ENCODE measurements at regions not wholly inside any gene's neighbourhood (a gene's known extent, or its start where the extent isn't known, plus 50 kb on each side); places are given as distances from the start of the nearest gene placed in this dataset.

DNA sequence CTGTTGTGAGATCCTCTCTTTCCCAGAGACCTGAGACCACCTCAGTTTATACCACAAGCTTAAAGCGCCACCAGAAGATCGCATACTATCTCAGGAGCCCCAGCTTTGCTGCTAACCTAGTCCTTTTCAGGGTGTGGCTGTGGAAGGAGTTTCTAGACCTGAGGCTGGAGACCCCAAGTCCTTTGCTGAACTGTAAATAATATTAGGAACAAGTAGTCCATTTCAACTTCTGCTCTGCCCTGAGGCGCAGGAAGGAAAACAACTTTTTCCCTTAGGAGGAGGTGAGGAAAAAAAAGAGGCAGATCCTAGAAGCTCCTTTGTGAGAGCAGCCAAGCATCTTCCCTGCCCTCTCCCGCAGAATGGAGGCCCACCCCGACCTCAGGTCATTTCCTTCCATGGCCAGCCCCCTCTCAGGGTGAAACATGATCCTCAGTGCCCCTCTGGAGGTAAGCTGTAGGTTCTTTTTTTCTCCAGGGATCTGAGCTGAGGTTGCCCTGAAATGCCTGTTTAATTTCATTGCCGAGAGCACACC lies 122.8 kb upstream of the LGALSL start:
- TF ChIP-seq, protein P1, sequence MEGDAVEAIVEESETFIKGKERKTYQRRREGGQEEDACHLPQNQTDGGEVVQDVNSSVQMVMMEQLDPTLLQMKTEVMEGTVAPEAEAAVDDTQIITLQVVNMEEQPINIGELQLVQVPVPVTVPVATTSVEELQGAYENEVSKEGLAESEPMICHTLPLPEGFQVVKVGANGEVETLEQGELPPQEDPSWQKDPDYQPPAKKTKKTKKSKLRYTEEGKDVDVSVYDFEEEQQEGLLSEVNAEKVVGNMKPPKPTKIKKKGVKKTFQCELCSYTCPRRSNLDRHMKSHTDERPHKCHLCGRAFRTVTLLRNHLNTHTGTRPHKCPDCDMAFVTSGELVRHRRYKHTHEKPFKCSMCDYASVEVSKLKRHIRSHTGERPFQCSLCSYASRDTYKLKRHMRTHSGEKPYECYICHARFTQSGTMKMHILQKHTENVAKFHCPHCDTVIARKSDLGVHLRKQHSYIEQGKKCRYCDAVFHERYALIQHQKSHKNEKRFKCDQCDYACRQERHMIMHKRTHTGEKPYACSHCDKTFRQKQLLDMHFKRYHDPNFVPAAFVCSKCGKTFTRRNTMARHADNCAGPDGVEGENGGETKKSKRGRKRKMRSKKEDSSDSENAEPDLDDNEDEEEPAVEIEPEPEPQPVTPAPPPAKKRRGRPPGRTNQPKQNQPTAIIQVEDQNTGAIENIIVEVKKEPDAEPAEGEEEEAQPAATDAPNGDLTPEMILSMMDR (IDR thresholded peaks at IDR 0.05), result peak; percentile 56
- intact Hi-C loops (cut with micrococcal nuclease), result loop anchor here (2.0 to 10.0 kb wide), 4 partner anchors 158 to 544 kb away; no protein-coding TSS in a partner anchor
- peaks cover 0 to 7% (median 2%) of the 10 kb centered on the region in 3 donors for H3K27me3 Mint-ChIP-seq (ENCODE audit: low read depth in 3 of 3)
- Histone ChIP-seq H3K4me3 (replicated peaks in 1 of 3; ENCODE audit: low read depth in 2 of 3, low read length in 3 of 3) (no peak overlapping the region), H3K36me3 (replicated peaks in 1 of 2; ENCODE audit: control insufficient read depth in 1 of 2, insufficient read depth in 2 of 2, low read length in 2 of 2) (no peaks in the 10 kb centered on the region), H3K27ac (ENCODE audit: low read depth in 1 of 2, low read length in 2 of 2) (no peak overlapping the region), H3K9me3 (replicated peaks in 1 of 2; ENCODE audit: control insufficient read depth in 1 of 2, insufficient read depth in 1 of 2, low read length in 2 of 2) (no peaks in the 10 kb centered on the region), H3K79me2 (ENCODE audit: insufficient read depth, low read length) (no peaks in the 10 kb centered on the region), H2AFZ (ENCODE audit: insufficient read depth, low read depth, low read length, poor library complexity, severe bottlenecking) (peak overlapping the region; percentile 1), H3K4me2 (replicated peaks; ENCODE audit: extremely low read depth, low read length, poor library complexity, severe bottlenecking) (peak overlapping the region; percentile 58), H3K27me3 (ENCODE audit: control insufficient read depth in 2 of 2, insufficient read depth in 2 of 2, low read length in 2 of 2) (no peaks in the 10 kb centered on the region), H3K4me1 (ENCODE audit: control insufficient read depth in 1 of 2, insufficient read depth in 2 of 2, low read length in 2 of 2) (peaks cover 12 to 14% of the 10 kb centered on the region in 2 donors), H4K20me1 (ENCODE audit: insufficient read depth, low read length) (no peaks in the 10 kb centered on the region), H3K9ac (ENCODE audit: insufficient read depth, low read length, poor library complexity, severe bottlenecking) (no peak overlapping the region)
- H3K36me3 Mint-ChIP-seq, result no peaks in the 10 kb centered on the region
- H3K4me1 Mint-ChIP-seq, result peaks cover 23% of the 10 kb centered on the region
- peak overlapping the region in 1 of 7 donors; percentile 72 for H3K27ac Mint-ChIP-seq
- DNase-seq, result no peak
- H3K9me3 Mint-ChIP-seq, result peaks cover 0 to 1% (median 0%) of the 10 kb centered on the region in 7 donors
- WGBS (ENCODE audit: insufficient coverage), result 83% methylated on average over 2 of the region's 6 CpGs
- no peak overlapping the region for H3K4me3 Mint-ChIP-seq

DNA sequence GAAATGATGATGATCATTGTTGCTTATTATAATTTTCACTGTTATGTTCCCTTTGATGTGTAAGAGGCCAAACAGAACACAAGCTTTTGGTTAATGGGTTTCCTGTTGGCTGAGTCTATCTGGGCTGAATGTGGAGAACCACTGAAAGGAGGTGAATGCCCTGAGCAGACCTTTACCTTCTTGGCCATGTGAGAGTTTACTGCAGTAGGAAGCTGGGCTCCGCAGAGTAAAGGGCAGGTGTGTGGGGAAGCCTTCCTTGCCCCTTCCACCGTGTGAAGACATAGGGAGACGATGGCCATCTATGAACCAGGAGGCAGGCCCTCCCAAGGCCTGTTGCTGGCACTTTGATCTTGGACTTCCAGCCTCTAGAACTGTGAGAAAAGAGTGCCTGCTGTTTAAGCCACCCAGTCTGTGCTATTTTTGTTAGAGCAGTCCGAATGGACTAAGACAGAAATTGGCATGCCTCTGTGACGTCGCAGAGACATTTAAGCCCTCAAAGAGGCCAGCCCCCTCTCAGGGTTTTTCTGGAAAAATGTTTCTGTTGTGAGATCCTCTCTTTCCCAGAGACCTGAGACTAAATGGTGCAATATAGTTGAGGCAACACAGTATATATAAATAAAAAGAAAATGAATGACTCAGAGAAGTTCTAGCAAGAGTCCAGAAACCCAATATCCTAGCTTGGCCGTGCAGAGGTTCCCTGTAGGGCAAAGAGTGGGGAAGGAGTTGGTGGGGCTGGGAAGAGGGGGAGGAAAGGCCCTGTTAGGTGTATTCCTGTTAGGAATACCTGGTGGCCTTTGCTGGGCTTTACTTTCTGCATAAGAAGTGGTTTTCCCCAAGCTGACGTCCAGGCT lies 121.9 kb upstream of the LGALSL start:
- no peaks in the 10 kb centered on the region for H3K79me2 ChIP-seq (ENCODE audit: insufficient read depth, low read length)
- no peak overlapping the region for H3K27ac ChIP-seq (ENCODE audit: low read depth in 1 of 2, low read length in 2 of 2)
- Mint-ChIP-seq H3K4me1 (peaks cover 21% of the 10 kb centered on the region), H3K4me3 (no peak overlapping the region), H3K36me3 (no peaks in the 10 kb centered on the region), H3K9me3 (peaks cover 0 to 4% (median 3%) of the 10 kb centered on the region in 7 donors), H3K27ac (no peak overlapping the region), H3K27me3 (ENCODE audit: low read depth in 3 of 3) (peaks cover 0 to 7% (median 2%) of the 10 kb centered on the region in 3 donors)
- intact Hi-C loops (cut with micrococcal nuclease), result loop anchor here (2.0 to 10.0 kb wide), 4 partner anchors 157 to 543 kb away; no protein-coding TSS in a partner anchor
- no peak overlapping the region for H3K4me3 ChIP-seq (replicated peaks in 1 of 3; ENCODE audit: low read depth in 2 of 3, low read length in 3 of 3)
- H3K4me2 ChIP-seq (replicated peaks; ENCODE audit: extremely low read depth, low read length, poor library complexity, severe bottlenecking), result no peak overlapping the region
- no peak for DNase-seq
- peak overlapping the region; percentile 1 for H2AFZ ChIP-seq (ENCODE audit: insufficient read depth, low read depth, low read length, poor library complexity, severe bottlenecking)
- no peaks in the 10 kb centered on the region for H3K27me3 ChIP-seq (ENCODE audit: control insufficient read depth in 2 of 2, insufficient read depth in 2 of 2, low read length in 2 of 2)
- TF ChIP-seq, protein P1 (IDR thresholded peaks at IDR 0.05), result no peak
- no peaks in the 10 kb centered on the region for H4K20me1 ChIP-seq (ENCODE audit: insufficient read depth, low read length)
- H3K4me1 ChIP-seq (ENCODE audit: control insufficient read depth in 1 of 2, insufficient read depth in 2 of 2, low read length in 2 of 2), result peaks cover 12 to 13% of the 10 kb centered on the region in 2 donors
- H3K9ac ChIP-seq (ENCODE audit: insufficient read depth, low read length, poor library complexity, severe bottlenecking), result no peak overlapping the region
- no peaks in the 10 kb centered on the region for H3K36me3 ChIP-seq (replicated peaks in 1 of 2; ENCODE audit: control insufficient read depth in 1 of 2, insufficient read depth in 2 of 2, low read length in 2 of 2)
- 88% methylated on average over 8 of the region's 8 CpGs for WGBS (ENCODE audit: insufficient coverage)
- no peaks in the 10 kb centered on the region for H3K9me3 ChIP-seq (replicated peaks in 1 of 2; ENCODE audit: control insufficient read depth in 1 of 2, insufficient read depth in 1 of 2, low read length in 2 of 2)
